ENCODE measurements at regions not wholly inside any gene's neighbourhood (a gene's known extent, or its start where the extent isn't known, plus 50 kb on each side); places are given as distances from the start of the nearest gene placed in this dataset.

- no peaks in the 10 kb centered on the region for H3K36me3 Mint-ChIP-seq (ENCODE audit: insufficient read depth)
- H3K4me3 Mint-ChIP-seq: no peak overlapping the region
- DNase-seq (no peak), ATAC-seq (no peak)
- peaks cover 23% of the 10 kb centered on the region for H3K27me3 Mint-ChIP-seq (ENCODE audit: low read depth)
- H3K9me3 Mint-ChIP-seq: no peaks in the 10 kb centered on the region
- no peaks in the 10 kb centered on the region for H3K4me1 Mint-ChIP-seq (ENCODE audit: low read depth)
These were observed 106.2 kb downstream of the KCNF1 start for GRCh38 chr2:11017921-11018320.

GRCh38 chr2:11018651-11019185 is 107.0 kb downstream of the KCNF1 start:
- H3K27me3 Mint-ChIP-seq (ENCODE audit: low read depth): peaks cover 23% of the 10 kb centered on the region
- no peak for DNase-seq
- H3K36me3 Mint-ChIP-seq (ENCODE audit: insufficient read depth): no peaks in the 10 kb centered on the region
- no peaks in the 10 kb centered on the region for H3K4me1 Mint-ChIP-seq (ENCODE audit: low read depth)
- H3K4me3 Mint-ChIP-seq: no peak overlapping the region
- no peaks in the 10 kb centered on the region for H3K9me3 Mint-ChIP-seq
- no peak for ATAC-seq

- Mint-ChIP-seq H3K27me3 (ENCODE audit: low read depth) (peaks cover 25% of the 10 kb centered on the region), H3K36me3 (ENCODE audit: insufficient read depth) (no peaks in the 10 kb centered on the region), H3K4me3 (no peak overlapping the region), H3K4me1 (ENCODE audit: low read depth) (no peaks in the 10 kb centered on the region), H3K9me3 (no peaks in the 10 kb centered on the region)
- ATAC-seq (no peak), DNase-seq (no peak)
These were observed 107.9 kb downstream of the KCNF1 start for GRCh38 chr2:11019614-11020013.

- no peak for DNase-seq
- Mint-ChIP-seq H3K9me3 (no peaks in the 10 kb centered on the region), H3K27me3 (ENCODE audit: low read depth) (peaks cover 25% of the 10 kb centered on the region), H3K36me3 (ENCODE audit: insufficient read depth) (no peaks in the 10 kb centered on the region), H3K4me3 (no peak overlapping the region), H3K4me1 (ENCODE audit: low read depth) (no peaks in the 10 kb centered on the region)
- no peak for ATAC-seq
These were observed 110.3 kb downstream of the KCNF1 start for GRCh38 chr2:11022064-11022463.

DNA sequence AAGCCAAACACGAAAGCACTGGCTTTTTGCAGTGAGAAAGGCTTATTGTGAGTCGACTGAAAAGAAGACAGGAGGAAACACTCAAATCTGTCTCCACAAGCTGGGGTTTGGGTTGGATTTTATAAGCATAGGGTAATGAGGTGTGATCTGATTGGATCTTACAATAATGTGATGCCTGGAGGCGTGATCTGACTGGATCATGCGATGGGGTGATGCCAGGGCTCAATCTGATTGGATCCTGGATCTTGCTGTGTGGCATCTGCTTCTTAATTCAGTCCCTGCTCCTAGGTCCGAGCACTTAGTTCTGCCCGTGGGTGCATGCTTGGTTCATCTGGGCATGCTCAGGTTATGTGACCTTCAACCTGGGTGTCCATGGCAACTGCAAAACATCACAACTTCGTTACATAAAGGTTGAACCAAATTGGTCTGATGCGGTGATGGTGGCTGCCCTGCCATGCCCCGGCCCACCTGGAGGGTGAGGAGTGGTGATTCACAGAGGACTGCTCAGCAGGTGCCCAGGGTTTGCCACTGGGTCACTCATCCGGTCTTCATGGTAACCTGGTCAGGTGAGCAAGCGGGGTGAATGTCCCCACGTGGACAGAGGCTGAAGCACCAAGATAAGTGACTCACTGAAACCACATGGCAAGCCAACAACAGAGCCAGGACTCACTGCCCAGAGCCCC is 111.0 kb downstream of the KCNF1 start:
- no peaks in the 10 kb centered on the region for H3K9me3 Mint-ChIP-seq
- H3K36me3 Mint-ChIP-seq (ENCODE audit: insufficient read depth): no peaks in the 10 kb centered on the region

DNA sequence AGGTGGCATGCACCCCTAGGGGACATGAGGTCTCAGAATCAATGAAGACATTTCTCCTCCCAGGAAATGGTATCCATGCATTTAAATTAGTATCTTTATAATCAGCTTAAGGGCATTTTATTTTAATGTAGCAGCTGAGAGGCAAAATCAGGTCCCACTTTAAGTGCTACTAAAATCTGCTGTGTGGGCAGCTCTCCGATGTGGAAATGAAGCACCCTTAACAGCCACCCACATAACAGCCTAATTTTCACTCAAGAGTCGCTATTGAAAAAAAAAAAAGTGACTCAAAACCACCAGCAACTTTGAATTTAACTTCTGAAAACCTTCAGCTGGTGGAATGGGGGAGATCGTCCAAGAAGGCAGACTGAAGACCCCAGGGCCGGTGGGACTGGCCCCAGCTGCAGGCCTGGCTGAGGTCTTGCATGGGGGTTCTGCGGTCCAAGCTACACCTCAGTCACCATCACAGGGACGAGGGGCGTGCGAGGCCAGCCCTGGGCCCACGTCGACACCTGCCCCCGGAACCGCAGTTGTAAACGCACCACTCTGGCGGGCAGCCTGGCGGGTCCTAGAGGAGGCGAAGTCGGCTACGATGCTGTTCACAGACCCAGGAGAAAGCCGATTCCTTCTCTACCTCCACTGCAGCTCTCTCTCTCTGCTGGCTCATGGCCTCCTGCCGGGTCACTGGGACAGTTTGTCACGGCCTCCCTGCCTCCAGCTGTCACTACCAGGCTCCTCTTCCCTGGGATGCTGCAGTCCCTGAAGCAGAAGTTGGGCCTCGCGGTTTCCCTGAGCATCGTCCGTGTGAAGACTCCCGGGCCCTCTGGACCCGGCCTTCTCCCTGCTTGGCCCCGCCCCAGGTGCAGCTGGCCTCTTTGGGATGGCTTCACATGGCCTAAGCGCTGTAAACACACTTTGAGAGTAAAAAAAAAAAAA is 111.9 kb downstream of the KCNF1 start:
- H3K4me3 Mint-ChIP-seq: no peak overlapping the region
- H3K27me3 Mint-ChIP-seq (ENCODE audit: low read depth): peaks cover 15% of the 10 kb centered on the region
- DNase-seq (no peak), ATAC-seq (no peak)
- H3K4me1 Mint-ChIP-seq (ENCODE audit: low read depth): no peaks in the 10 kb centered on the region
- no peaks in the 10 kb centered on the region for H3K36me3 Mint-ChIP-seq (ENCODE audit: insufficient read depth)
- no peaks in the 10 kb centered on the region for H3K9me3 Mint-ChIP-seq

More for the DNA sequence above, 111.0 kb downstream of the KCNF1 start:
- H3K4me3 Mint-ChIP-seq: no peak overlapping the region
- DNase-seq: no peak
- peaks cover 22% of the 10 kb centered on the region for H3K27me3 Mint-ChIP-seq (ENCODE audit: low read depth)
- no peaks in the 10 kb centered on the region for H3K4me1 Mint-ChIP-seq (ENCODE audit: low read depth)
- ATAC-seq: no peak

- Mint-ChIP-seq H3K27me3 (ENCODE audit: low read depth) (peaks cover 11% of the 10 kb centered on the region), H3K4me3 (no peak overlapping the region), H3K36me3 (ENCODE audit: insufficient read depth) (no peaks in the 10 kb centered on the region), H3K4me1 (ENCODE audit: low read depth) (no peaks in the 10 kb centered on the region), H3K9me3 (no peaks in the 10 kb centered on the region)
- ATAC-seq (no peak), DNase-seq (no peak)
These were observed 112.5 kb downstream of the KCNF1 start for GRCh38 chr2:11024259-11024645.

DNA sequence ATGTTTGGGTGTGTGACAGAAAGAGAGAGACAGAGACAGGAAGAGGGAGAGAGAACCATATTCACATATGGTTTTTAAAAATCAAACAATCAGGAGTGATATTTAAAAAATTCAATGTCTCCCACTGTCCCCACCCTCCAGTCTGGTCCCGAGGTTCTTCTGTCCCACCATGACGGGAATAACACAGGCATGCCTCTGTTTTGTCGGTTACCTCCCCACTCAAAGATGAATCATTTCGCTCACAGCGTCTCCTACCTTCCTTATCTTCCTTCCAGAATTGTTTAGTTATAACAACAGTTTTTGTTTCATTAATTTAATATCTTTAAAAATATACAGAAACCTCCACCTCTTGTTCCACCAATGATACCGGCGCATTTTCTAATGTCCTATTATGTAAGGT is 113.0 kb downstream of the KCNF1 start:
- Mint-ChIP-seq H3K4me1 (ENCODE audit: low read depth) (no peaks in the 10 kb centered on the region), H3K36me3 (ENCODE audit: insufficient read depth) (no peaks in the 10 kb centered on the region), H3K9me3 (no peaks in the 10 kb centered on the region), H3K27me3 (ENCODE audit: low read depth) (peaks cover 9% of the 10 kb centered on the region), H3K4me3 (no peak overlapping the region)
- no peak for DNase-seq
- no peak for ATAC-seq

DNA sequence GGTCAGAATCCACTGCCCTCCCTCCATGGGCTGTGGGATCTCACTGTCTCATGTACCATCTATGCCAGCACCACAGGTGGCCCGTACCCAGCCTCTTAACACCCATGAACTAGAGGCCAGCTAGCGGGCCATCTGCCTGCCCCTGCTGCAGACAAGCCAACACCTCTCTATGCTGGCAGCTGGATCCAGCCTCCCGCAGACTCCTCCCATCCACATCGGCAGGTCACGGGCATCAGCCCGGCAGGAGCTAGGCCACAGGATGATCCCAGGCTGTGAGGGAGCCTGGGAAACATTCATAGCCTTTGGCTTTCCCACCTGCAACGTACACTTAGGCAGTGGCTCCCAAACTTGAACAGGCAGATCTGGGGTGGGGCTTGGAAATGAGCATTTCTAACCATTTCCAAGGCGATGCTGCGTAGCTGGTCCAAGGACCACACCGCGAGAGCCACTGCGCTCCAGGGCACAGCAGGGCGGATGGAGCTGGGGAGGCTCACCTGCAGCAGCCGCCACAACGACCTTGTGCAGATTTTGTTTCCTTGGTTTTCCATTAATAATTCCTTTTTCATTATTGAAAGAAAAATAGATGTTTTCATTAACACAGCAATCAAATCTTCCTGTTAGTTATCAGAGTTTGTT is 114.7 kb downstream of the KCNF1 start:
- H3K4me3 Mint-ChIP-seq: no peak overlapping the region
- DNase-seq: no peak
- no peak for ATAC-seq
- H3K4me1 Mint-ChIP-seq (ENCODE audit: low read depth): no peaks in the 10 kb centered on the region
- no peaks in the 10 kb centered on the region for H3K9me3 Mint-ChIP-seq
- peaks cover 1% of the 10 kb centered on the region for H3K27me3 Mint-ChIP-seq (ENCODE audit: low read depth)
- H3K36me3 Mint-ChIP-seq (ENCODE audit: insufficient read depth): no peaks in the 10 kb centered on the region

GRCh38 chr2:11027195-11027594 is 115.5 kb downstream of the KCNF1 start:
- peaks cover 4% of the 10 kb centered on the region for H3K27me3 Mint-ChIP-seq (ENCODE audit: low read depth)
- ATAC-seq (no peak), DNase-seq (no peak)
- H3K4me3 Mint-ChIP-seq: no peak overlapping the region
- no peaks in the 10 kb centered on the region for H3K9me3 Mint-ChIP-seq
- no peaks in the 10 kb centered on the region for H3K36me3 Mint-ChIP-seq (ENCODE audit: insufficient read depth)
- no peaks in the 10 kb centered on the region for H3K4me1 Mint-ChIP-seq (ENCODE audit: low read depth)

DNA sequence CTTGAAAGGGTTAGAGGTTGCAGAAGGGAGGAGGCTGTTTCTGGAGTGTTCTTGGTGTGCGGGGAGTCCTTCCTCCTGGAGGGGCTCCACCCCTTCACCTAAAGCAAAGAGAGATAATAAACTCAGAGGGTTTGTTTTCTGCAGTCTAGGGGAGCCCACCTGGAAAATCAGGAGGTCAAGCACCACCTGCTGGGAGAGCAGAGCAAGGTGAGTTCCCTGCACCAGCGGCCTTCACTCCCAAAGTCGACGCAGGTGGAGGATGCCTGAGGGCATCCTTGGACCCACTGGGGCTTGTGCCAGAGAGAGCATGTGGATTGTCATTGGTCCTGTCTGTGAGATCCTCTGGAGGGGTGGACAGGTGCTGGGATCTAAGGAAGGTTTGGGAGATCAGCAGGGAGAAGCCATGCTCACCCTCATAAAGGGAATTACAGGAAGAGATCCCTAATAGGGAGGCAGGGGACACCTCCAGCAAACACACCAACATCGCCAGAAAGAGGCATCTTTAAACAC is 116.7 kb downstream of the KCNF1 start:
- Mint-ChIP-seq H3K27me3 (ENCODE audit: low read depth) (peaks cover 4% of the 10 kb centered on the region), H3K36me3 (ENCODE audit: insufficient read depth) (no peaks in the 10 kb centered on the region), H3K9me3 (peaks cover 8% of the 10 kb centered on the region), H3K4me3 (no peak overlapping the region), H3K4me1 (ENCODE audit: low read depth) (no peaks in the 10 kb centered on the region)
- no peak for DNase-seq
- no peak for ATAC-seq

- Mint-ChIP-seq H3K4me3 (no peak overlapping the region), H3K4me1 (ENCODE audit: low read depth) (no peaks in the 10 kb centered on the region), H3K36me3 (ENCODE audit: insufficient read depth) (no peaks in the 10 kb centered on the region), H3K9me3 (peaks cover 8% of the 10 kb centered on the region), H3K27me3 (ENCODE audit: low read depth) (peaks cover 2% of the 10 kb centered on the region)
- ATAC-seq (no peak), DNase-seq (no peak)
These were observed 117.4 kb downstream of the KCNF1 start for GRCh38 chr2:11029136-11029535.

- Mint-ChIP-seq H3K4me3 (no peak overlapping the region), H3K9me3 (peaks cover 8% of the 10 kb centered on the region), H3K27me3 (ENCODE audit: low read depth) (peaks cover 4% of the 10 kb centered on the region), H3K36me3 (ENCODE audit: insufficient read depth) (no peaks in the 10 kb centered on the region), H3K4me1 (ENCODE audit: low read depth) (no peaks in the 10 kb centered on the region)
- ATAC-seq (no peak), DNase-seq (no peak)
These were observed 118.3 kb downstream of the KCNF1 start for GRCh38 chr2:11030036-11030435.

DNA sequence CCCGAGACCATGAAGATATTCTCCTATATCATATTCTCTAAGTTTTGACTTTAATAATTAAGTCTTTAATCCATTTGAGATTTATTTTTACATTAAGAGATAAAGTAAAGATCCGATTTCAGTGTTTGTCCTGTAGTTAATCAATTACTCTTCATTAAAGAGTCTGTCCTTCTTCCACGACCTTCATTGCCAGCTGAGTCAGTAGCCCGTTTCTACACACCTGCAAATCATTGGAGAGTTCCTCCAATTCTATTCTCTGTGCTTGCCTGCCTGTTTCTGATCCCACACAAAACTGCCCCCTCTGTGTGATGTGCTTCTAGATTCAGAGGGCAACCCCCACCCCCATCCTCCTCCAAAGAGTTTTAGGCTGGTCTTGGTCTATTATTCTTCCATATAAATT is 119.2 kb downstream of the KCNF1 start:
- Mint-ChIP-seq H3K4me3 (no peak overlapping the region), H3K4me1 (ENCODE audit: low read depth) (no peaks in the 10 kb centered on the region), H3K27me3 (ENCODE audit: low read depth) (peaks cover 8% of the 10 kb centered on the region), H3K36me3 (ENCODE audit: insufficient read depth) (no peaks in the 10 kb centered on the region), H3K9me3 (peaks cover 9% of the 10 kb centered on the region)
- ATAC-seq (no peak), DNase-seq (no peak)
